ENCODE measurements at regions not wholly inside any gene's neighbourhood (a gene's known extent, or its start where the extent isn't known, plus 50 kb on each side); places are given as distances from the start of the nearest gene placed in this dataset.

GRCh38 chr4:135319685-135320084 is 1118.1 kb upstream of the PABPC4L start:
- Mint-ChIP-seq H3K27ac (no peak overlapping the region), H3K9me3 (peaks cover 14% of the 10 kb centered on the region), H3K4me1 (no peaks in the 10 kb centered on the region), H3K4me3 (no peak overlapping the region), H3K27me3 (no peaks in the 10 kb centered on the region), H3K36me3 (ENCODE audit: low read depth) (no peaks in the 10 kb centered on the region)
- ATAC-seq (no peak), DNase-seq (no peak)

- peaks cover 14% of the 10 kb centered on the region for H3K9me3 Mint-ChIP-seq
Observed at GRCh38 chr4:135316266-135316779, 1114.7 kb upstream of the PABPC4L start.

GRCh38 chr4:135290136-135290535 is 1088.5 kb upstream of the PABPC4L start:
- Mint-ChIP-seq H3K9me3 (no peaks in the 10 kb centered on the region), H3K27ac (no peak overlapping the region), H3K27me3 (no peaks in the 10 kb centered on the region), H3K36me3 (ENCODE audit: low read depth) (no peaks in the 10 kb centered on the region), H3K4me1 (no peaks in the 10 kb centered on the region), H3K4me3 (no peak overlapping the region)
- DNase-seq (no peak), ATAC-seq (no peak)

More at GRCh38 chr4:135316266-135316779, 1114.7 kb upstream of the PABPC4L start:
- ATAC-seq (no peak), DNase-seq (no peak)
- Mint-ChIP-seq H3K27me3 (no peaks in the 10 kb centered on the region), H3K4me3 (no peak overlapping the region), H3K27ac (no peak overlapping the region), H3K36me3 (ENCODE audit: low read depth) (no peaks in the 10 kb centered on the region), H3K4me1 (no peaks in the 10 kb centered on the region)

GRCh38 chr4:135283934-135284333 is 1082.3 kb upstream of the PABPC4L start:
- Mint-ChIP-seq H3K4me3 (no peak overlapping the region), H3K27ac (no peak overlapping the region), H3K27me3 (no peaks in the 10 kb centered on the region), H3K36me3 (ENCODE audit: low read depth) (no peaks in the 10 kb centered on the region), H3K4me1 (no peaks in the 10 kb centered on the region), H3K9me3 (no peaks in the 10 kb centered on the region)
- ATAC-seq, result no peak
- DNase-seq, result no peak

GRCh38 chr4:135282676-135283075 is 1081.1 kb upstream of the PABPC4L start:
- H3K36me3 Mint-ChIP-seq (ENCODE audit: low read depth), result no peaks in the 10 kb centered on the region
- no peaks in the 10 kb centered on the region for H3K4me1 Mint-ChIP-seq
- H3K9me3 Mint-ChIP-seq, result no peaks in the 10 kb centered on the region
- no peaks in the 10 kb centered on the region for H3K27me3 Mint-ChIP-seq
- peak overlapping the region; percentile 35 for H3K27ac Mint-ChIP-seq
- H3K4me3 Mint-ChIP-seq, result no peak overlapping the region
- DNase-seq, result no peak
- ATAC-seq, result no peak

GRCh38 chr4:135281230-135281629 is 1079.6 kb upstream of the PABPC4L start:
- Mint-ChIP-seq H3K4me1 (no peaks in the 10 kb centered on the region), H3K9me3 (no peaks in the 10 kb centered on the region), H3K27ac (no peak overlapping the region), H3K36me3 (ENCODE audit: low read depth) (no peaks in the 10 kb centered on the region), H3K4me3 (no peak overlapping the region), H3K27me3 (no peaks in the 10 kb centered on the region)
- ATAC-seq (no peak), DNase-seq (no peak)

GRCh38 chr4:135277980-135278315 is 1076.4 kb upstream of the PABPC4L start:
- Mint-ChIP-seq H3K27ac (no peak overlapping the region), H3K4me1 (no peaks in the 10 kb centered on the region), H3K9me3 (no peaks in the 10 kb centered on the region), H3K27me3 (no peaks in the 10 kb centered on the region), H3K4me3 (no peak overlapping the region), H3K36me3 (ENCODE audit: low read depth) (no peaks in the 10 kb centered on the region)
- ATAC-seq (no peak), DNase-seq (no peak)

GRCh38 chr4:135277068-135277979 is 1075.7 kb upstream of the PABPC4L start:
- H3K4me1 Mint-ChIP-seq, result no peaks in the 10 kb centered on the region

GRCh38 chr4:135274416-135274815 is 1072.8 kb upstream of the PABPC4L start:
- Mint-ChIP-seq H3K36me3 (ENCODE audit: low read depth) (no peaks in the 10 kb centered on the region), H3K4me3 (no peak overlapping the region), H3K27me3 (no peaks in the 10 kb centered on the region), H3K27ac (no peak overlapping the region), H3K9me3 (no peaks in the 10 kb centered on the region), H3K4me1 (no peaks in the 10 kb centered on the region)
- DNase-seq (no peak), ATAC-seq (no peak)

More at GRCh38 chr4:135277068-135277979, 1075.7 kb upstream of the PABPC4L start:
- Mint-ChIP-seq H3K27ac (no peak overlapping the region), H3K4me3 (no peak overlapping the region), H3K36me3 (ENCODE audit: low read depth) (no peaks in the 10 kb centered on the region), H3K27me3 (no peaks in the 10 kb centered on the region), H3K9me3 (no peaks in the 10 kb centered on the region)
- no peak for ATAC-seq
- DNase-seq, result no peak

GRCh38 chr4:135269125-135269890 is 1067.7 kb upstream of the PABPC4L start:
- H3K4me1 Mint-ChIP-seq, result no peaks in the 10 kb centered on the region
- no peaks in the 10 kb centered on the region for H3K9me3 Mint-ChIP-seq
- no peaks in the 10 kb centered on the region for H3K36me3 Mint-ChIP-seq (ENCODE audit: low read depth)
- ATAC-seq (no peak), DNase-seq (no peak)
- no peak overlapping the region for H3K4me3 Mint-ChIP-seq
- no peak overlapping the region for H3K27ac Mint-ChIP-seq
- no peaks in the 10 kb centered on the region for H3K27me3 Mint-ChIP-seq

GRCh38 chr4:135268369-135268768 is 1066.8 kb upstream of the PABPC4L start:
- no peak overlapping the region for H3K27ac Mint-ChIP-seq
- H3K36me3 Mint-ChIP-seq (ENCODE audit: low read depth), result no peaks in the 10 kb centered on the region
- no peak overlapping the region for H3K4me3 Mint-ChIP-seq
- no peaks in the 10 kb centered on the region for H3K27me3 Mint-ChIP-seq
- H3K4me1 Mint-ChIP-seq, result no peaks in the 10 kb centered on the region
- no peak for DNase-seq
- no peak for ATAC-seq
- H3K9me3 Mint-ChIP-seq, result no peaks in the 10 kb centered on the region

- DNase-seq (no peak), ATAC-seq (no peak)
- Mint-ChIP-seq H3K36me3 (ENCODE audit: low read depth) (no peaks in the 10 kb centered on the region), H3K4me1 (no peaks in the 10 kb centered on the region), H3K27ac (no peak overlapping the region), H3K27me3 (no peaks in the 10 kb centered on the region), H3K9me3 (peaks cover 2% of the 10 kb centered on the region), H3K4me3 (no peak overlapping the region)
Observed at GRCh38 chr4:135267148-135267865, 1065.7 kb upstream of the PABPC4L start.

GRCh38 chr4:135256111-135256510 is 1054.5 kb upstream of the PABPC4L start:
- Mint-ChIP-seq H3K4me3 (no peak overlapping the region), H3K27ac (no peak overlapping the region), H3K36me3 (ENCODE audit: low read depth) (no peaks in the 10 kb centered on the region), H3K9me3 (peaks cover 5% of the 10 kb centered on the region), H3K27me3 (no peaks in the 10 kb centered on the region), H3K4me1 (no peaks in the 10 kb centered on the region)
- DNase-seq (no peak), ATAC-seq (no peak)

GRCh38 chr4:135250040-135250439 is 1048.5 kb upstream of the PABPC4L start:
- Mint-ChIP-seq H3K27me3 (no peaks in the 10 kb centered on the region), H3K4me1 (no peaks in the 10 kb centered on the region), H3K36me3 (ENCODE audit: low read depth) (no peaks in the 10 kb centered on the region), H3K4me3 (no peak overlapping the region), H3K27ac (no peak overlapping the region), H3K9me3 (no peaks in the 10 kb centered on the region)
- ATAC-seq (no peak), DNase-seq (no peak)
